IMR-90 (cell line): ENCODE measurements at regions not wholly inside any gene's neighbourhood (a gene's known extent, or its start where the extent isn't known, plus 50 kb on each side); places are given as distances from the start of the nearest gene placed in this dataset.

Experiments
- CEBPB ChIP-seq: IDR thresholded peaks from 2 replicates; pipeline ENCODE4 v1.6.1; 2012; ENCODE audit warnings: low read depth, low read length, improper control_type of control experiment
- CHD1 ChIP-seq: IDR thresholded peaks from 2 replicates; pipeline ENCODE4 v1.6.1; 2012; ENCODE audit warnings: low read depth, low read length, improper control_type of control experiment
- CTCF ChIP-seq: conservative IDR thresholded peaks from 2 replicates; pipeline ENCODE4 v1.5.1; 2012; ENCODE audit warnings: mild to moderate bottlenecking, low read depth, low read length, improper control_type of control experiment
- FOS ChIP-seq: fragments of 150-350 bp; IDR thresholded peaks from 2 replicates; pipeline ENCODE4 v1.6.1; 2016; ENCODE audit warnings: low read depth, low read length
- MAZ ChIP-seq: IDR thresholded peaks from 2 replicates; pipeline ENCODE4 v1.6.1; 2012; ENCODE audit warnings: low read depth, mild to moderate bottlenecking, low read length, improper control_type of control experiment, moderate library complexity, borderline replicate concordance
- MXI1 ChIP-seq: IDR thresholded peaks from 2 replicates; pipeline ENCODE4 v1.6.1; 2012; ENCODE audit warnings: low read depth, mild to moderate bottlenecking, low read length, moderate library complexity, borderline replicate concordance
- POLR2A ChIP-seq: IDR thresholded peaks from 2 replicates; pipeline ENCODE4 v1.6.1; 2012; ENCODE audit warnings: mild to moderate bottlenecking, low read depth, low read length
- RAD21 ChIP-seq: IDR thresholded peaks from 2 replicates; pipeline ENCODE4 v1.6.1; 2012; ENCODE audit warnings: low read length, improper control_type of control experiment
- RCOR1 ChIP-seq: IDR thresholded peaks from 2 replicates; pipeline ENCODE4 v1.6.1; 2012; ENCODE audit warnings: mild to moderate bottlenecking, low read length, improper control_type of control experiment; ENCODE audit not compliant: insufficient replicate concordance
- RFX5 ChIP-seq: IDR thresholded peaks from 2 replicates; pipeline ENCODE4 v1.8.0; 2012; ENCODE audit warnings: low read depth, mild to moderate bottlenecking, low read length, moderate library complexity
- SMC3 ChIP-seq: fragments of 150-350 bp; IDR thresholded peaks from 2 replicates; pipeline ENCODE4 v1.6.1; 2016; ENCODE audit warnings: low read depth, mild to moderate bottlenecking, antibody characterized with exemption, low read length, moderate library complexity
- TF ChIP-seq, protein P1 (sequence below): fragments of 150-350 bp; IDR thresholded peaks from 2 replicates; pipeline ENCODE4 v1.6.1; 2016; ENCODE audit warnings: low read depth, mild to moderate bottlenecking, low read length, moderate library complexity, borderline replicate concordance

DNA sequence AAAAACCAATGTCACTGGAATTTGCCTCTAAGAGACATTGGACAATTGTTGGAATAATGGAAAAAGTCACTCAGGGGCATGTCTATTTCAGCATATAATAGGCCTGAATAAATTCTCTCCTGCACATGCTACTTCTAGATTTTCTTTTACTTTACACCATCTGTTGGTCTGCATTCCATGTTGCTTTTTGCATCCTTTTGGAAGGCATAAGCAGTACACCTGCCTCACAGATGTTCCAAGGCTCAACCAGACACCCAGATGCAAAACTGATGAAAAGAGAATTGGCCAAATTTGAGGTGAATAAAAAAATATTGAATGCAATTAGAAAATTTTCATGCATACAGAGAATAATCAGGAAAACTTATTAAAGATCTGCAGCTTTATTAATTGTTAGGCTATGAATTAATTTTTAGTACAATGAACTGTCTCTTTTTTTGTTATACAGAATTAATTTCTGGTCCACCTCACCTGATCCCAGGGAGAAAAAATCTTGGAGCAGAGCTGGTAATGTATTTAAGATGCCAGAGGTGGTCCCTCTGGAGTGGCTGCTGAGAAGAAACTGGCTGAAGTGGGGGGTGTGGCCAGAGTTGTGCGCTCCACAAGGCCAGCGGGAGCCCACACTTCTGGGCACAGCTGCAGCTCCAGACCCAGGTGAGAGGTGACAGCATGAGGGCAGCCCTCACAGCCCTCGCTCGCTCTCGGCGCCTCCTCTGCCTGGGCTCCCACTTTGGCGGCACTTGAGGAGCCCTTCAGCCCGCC lies 778.6 kb downstream of the CDH11 start:
- TF ChIP-seq MXI1 (no peak), CTCF (no peak), RAD21 (no peak), RFX5 (no peak), POLR2A (no peak), MAZ (no peak), RCOR1 (no peak), SMC3 (no peak), CEBPB (no peak), CHD1 (no peak), FOS (no peak)
- TF ChIP-seq, protein P1, sequence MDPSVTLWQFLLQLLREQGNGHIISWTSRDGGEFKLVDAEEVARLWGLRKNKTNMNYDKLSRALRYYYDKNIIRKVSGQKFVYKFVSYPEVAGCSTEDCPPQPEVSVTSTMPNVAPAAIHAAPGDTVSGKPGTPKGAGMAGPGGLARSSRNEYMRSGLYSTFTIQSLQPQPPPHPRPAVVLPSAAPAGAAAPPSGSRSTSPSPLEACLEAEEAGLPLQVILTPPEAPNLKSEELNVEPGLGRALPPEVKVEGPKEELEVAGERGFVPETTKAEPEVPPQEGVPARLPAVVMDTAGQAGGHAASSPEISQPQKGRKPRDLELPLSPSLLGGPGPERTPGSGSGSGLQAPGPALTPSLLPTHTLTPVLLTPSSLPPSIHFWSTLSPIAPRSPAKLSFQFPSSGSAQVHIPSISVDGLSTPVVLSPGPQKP = no peak
